ENCODE measurements at regions not wholly inside any gene's neighbourhood (a gene's known extent, or its start where the extent isn't known, plus 50 kb on each side); places are given as distances from the start of the nearest gene placed in this dataset.

- Histone ChIP-seq H3K4me1 (ENCODE audit: insufficient read depth, insufficient read length) (no peaks in the 10 kb centered on the region), H3K9ac (ENCODE audit: insufficient read length, low read depth) (no peak overlapping the region), H3K9me3 (ENCODE audit: insufficient read depth, low read length) (no peaks in the 10 kb centered on the region), H3K27me3 (ENCODE audit: insufficient read depth, insufficient read length) (no peaks in the 10 kb centered on the region), H3K4me3 (ENCODE audit: insufficient read length, low read depth) (no peak overlapping the region), H3K36me3 (ENCODE audit: insufficient read depth, insufficient read length, low read length) (no peaks in the 10 kb centered on the region)
- DNase-seq (ENCODE audit: low read depth, low spot score) = peak; percentile 25
- TF ChIP-seq SUZ12 (IDR thresholded peaks at IDR 0.05; ENCODE audit: extremely low read depth, insufficient read depth, insufficient read length) (no peak), ZNF274 (IDR thresholded peaks at IDR 0.05; ENCODE audit: low read depth, low read length) (no peak), YY1 (IDR thresholded peaks at IDR 0.05; ENCODE audit: insufficient read depth, insufficient read length) (no peak)
Measured at GRCh38 chr9:3088219-3088618, 244.3 kb upstream of the PUM3 start.

- no peaks in the 10 kb centered on the region for H3K4me1 ChIP-seq (ENCODE audit: insufficient read depth, insufficient read length)
- TF ChIP-seq ZNF274 (IDR thresholded peaks at IDR 0.05; ENCODE audit: low read depth, low read length) (no peak), YY1 (IDR thresholded peaks at IDR 0.05; ENCODE audit: insufficient read depth, insufficient read length) (no peak), SUZ12 (IDR thresholded peaks at IDR 0.05; ENCODE audit: extremely low read depth, insufficient read depth, insufficient read length) (no peak)
- no peaks in the 10 kb centered on the region for H3K9me3 ChIP-seq (ENCODE audit: insufficient read depth, low read length)
- no peak overlapping the region for H3K4me3 ChIP-seq (ENCODE audit: insufficient read length, low read depth)
- no peaks in the 10 kb centered on the region for H3K36me3 ChIP-seq (ENCODE audit: insufficient read depth, insufficient read length, low read length)
- H3K9ac ChIP-seq (ENCODE audit: insufficient read length, low read depth) = no peak overlapping the region
- no peak for DNase-seq (ENCODE audit: low read depth, low spot score)
- H3K27me3 ChIP-seq (ENCODE audit: insufficient read depth, insufficient read length) = no peaks in the 10 kb centered on the region
Measured at GRCh38 chr9:3087697-3088096, 243.8 kb upstream of the PUM3 start.

DNA sequence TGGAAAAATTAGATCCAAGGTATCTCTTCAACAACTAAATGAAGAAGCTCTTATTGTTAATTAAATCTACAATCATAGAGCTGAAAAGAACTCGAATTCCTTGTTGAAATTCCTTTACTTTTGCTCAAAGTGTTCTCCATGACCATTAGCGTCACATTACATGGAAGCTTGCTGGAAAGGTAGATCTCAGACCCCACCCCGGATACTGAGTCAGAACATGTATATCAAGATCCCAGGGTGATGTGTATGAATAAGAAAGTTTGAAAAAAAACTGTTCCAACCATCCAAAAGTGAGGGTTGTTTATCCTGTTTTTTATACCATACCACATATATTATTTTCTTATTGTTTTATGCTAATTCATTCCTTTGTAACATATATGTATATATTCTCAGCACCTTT lies 237.1 kb upstream of the PUM3 start:
- Histone ChIP-seq H3K9ac (ENCODE audit: insufficient read length, low read depth) (no peak overlapping the region), H3K9me3 (ENCODE audit: insufficient read depth, low read length) (no peaks in the 10 kb centered on the region), H3K27me3 (ENCODE audit: insufficient read depth, insufficient read length) (no peaks in the 10 kb centered on the region), H3K36me3 (ENCODE audit: insufficient read depth, insufficient read length, low read length) (no peaks in the 10 kb centered on the region), H3K4me3 (ENCODE audit: insufficient read length, low read depth) (no peak overlapping the region), H3K4me1 (ENCODE audit: insufficient read depth, insufficient read length) (no peaks in the 10 kb centered on the region)
- DNase-seq (ENCODE audit: low read depth, low spot score) = no peak
- TF ChIP-seq ZNF274 (IDR thresholded peaks at IDR 0.05; ENCODE audit: low read depth, low read length) = no peak
- no peak for TF ChIP-seq YY1 (IDR thresholded peaks at IDR 0.05; ENCODE audit: insufficient read depth, insufficient read length)
- no peak for TF ChIP-seq SUZ12 (IDR thresholded peaks at IDR 0.05; ENCODE audit: extremely low read depth, insufficient read depth, insufficient read length)

DNA sequence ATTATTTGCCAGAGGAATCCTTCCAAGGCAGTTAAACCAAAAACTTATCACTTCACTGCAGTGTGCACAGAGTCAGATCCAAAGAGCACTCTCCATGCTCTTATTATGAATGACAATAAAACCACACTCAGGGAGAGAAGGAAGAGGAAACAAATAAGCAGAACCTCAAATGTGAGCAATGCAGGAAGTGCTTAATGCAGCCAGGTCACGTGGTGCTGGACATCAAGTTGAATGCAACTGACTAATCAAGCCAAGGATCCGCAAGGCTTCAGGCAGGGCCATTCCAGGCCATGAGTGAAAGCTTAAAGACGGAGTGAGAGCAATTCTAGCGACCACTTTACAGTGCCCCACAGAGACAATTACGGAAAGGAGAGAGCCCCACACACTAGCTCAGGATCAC lies 230.4 kb upstream of the PUM3 start:
- Histone ChIP-seq H3K4me1 (ENCODE audit: insufficient read depth, insufficient read length) (no peaks in the 10 kb centered on the region), H3K36me3 (ENCODE audit: insufficient read depth, insufficient read length, low read length) (no peaks in the 10 kb centered on the region), H3K4me3 (ENCODE audit: insufficient read length, low read depth) (no peak overlapping the region), H3K9ac (ENCODE audit: insufficient read length, low read depth) (no peak overlapping the region), H3K27me3 (ENCODE audit: insufficient read depth, insufficient read length) (no peaks in the 10 kb centered on the region), H3K9me3 (ENCODE audit: insufficient read depth, low read length) (peaks cover 4% of the 10 kb centered on the region; the same call in 1 of the 2 replicates)
- no peak for TF ChIP-seq ZNF274 (IDR thresholded peaks at IDR 0.05; ENCODE audit: low read depth, low read length)
- no peak for TF ChIP-seq SUZ12 (IDR thresholded peaks at IDR 0.05; ENCODE audit: extremely low read depth, insufficient read depth, insufficient read length)
- no peak for TF ChIP-seq YY1 (IDR thresholded peaks at IDR 0.05; ENCODE audit: insufficient read depth, insufficient read length)
- DNase-seq (ENCODE audit: low read depth, low spot score) = no peak

DNA sequence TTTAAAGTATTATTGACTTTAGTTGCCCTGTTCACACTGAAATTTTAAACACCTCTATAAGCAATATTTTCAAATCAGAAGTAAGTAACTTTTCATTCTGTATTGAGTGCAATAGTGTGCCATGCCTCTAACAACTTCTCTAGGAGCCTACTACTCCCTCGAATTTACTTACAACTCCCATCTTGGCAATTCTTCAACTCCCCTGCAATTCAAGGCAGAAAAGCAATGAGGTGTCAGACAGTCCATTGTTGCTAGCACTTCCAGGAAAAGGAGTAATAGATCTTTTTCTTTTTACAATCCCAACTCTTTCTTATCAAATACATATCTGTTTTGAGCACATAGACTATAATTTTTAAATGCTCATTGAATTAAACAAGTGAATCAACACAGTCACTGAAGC lies 222.7 kb upstream of the PUM3 start:
- Histone ChIP-seq H3K4me1 (ENCODE audit: insufficient read depth, insufficient read length) (no peaks in the 10 kb centered on the region), H3K4me3 (ENCODE audit: insufficient read length, low read depth) (no peak overlapping the region), H3K36me3 (ENCODE audit: insufficient read depth, insufficient read length, low read length) (no peaks in the 10 kb centered on the region), H3K27me3 (ENCODE audit: insufficient read depth, insufficient read length) (no peaks in the 10 kb centered on the region), H3K9me3 (ENCODE audit: insufficient read depth, low read length) (peaks cover 4% of the 10 kb centered on the region; the same call in 1 of the 2 replicates), H3K9ac (ENCODE audit: insufficient read length, low read depth) (no peak overlapping the region)
- DNase-seq (ENCODE audit: low read depth, low spot score) = no peak
- TF ChIP-seq SUZ12 (IDR thresholded peaks at IDR 0.05; ENCODE audit: extremely low read depth, insufficient read depth, insufficient read length) (no peak), ZNF274 (IDR thresholded peaks at IDR 0.05; ENCODE audit: low read depth, low read length) (no peak), YY1 (IDR thresholded peaks at IDR 0.05; ENCODE audit: insufficient read depth, insufficient read length) (no peak)

GRCh38 chr9:3059781-3060468 lies 216.0 kb upstream of the PUM3 start:
- DNase-seq (ENCODE audit: low read depth, low spot score) = peak; percentile 39
- Histone ChIP-seq H3K9me3 (ENCODE audit: insufficient read depth, low read length) (no peaks in the 10 kb centered on the region), H3K36me3 (ENCODE audit: insufficient read depth, insufficient read length, low read length) (no peaks in the 10 kb centered on the region), H3K4me1 (ENCODE audit: insufficient read depth, insufficient read length) (no peaks in the 10 kb centered on the region), H3K27me3 (ENCODE audit: insufficient read depth, insufficient read length) (no peaks in the 10 kb centered on the region), H3K4me3 (ENCODE audit: insufficient read length, low read depth) (no peak overlapping the region), H3K9ac (ENCODE audit: insufficient read length, low read depth) (no peak overlapping the region)
- no peak for TF ChIP-seq SUZ12 (IDR thresholded peaks at IDR 0.05; ENCODE audit: extremely low read depth, insufficient read depth, insufficient read length)
- no peak for TF ChIP-seq YY1 (IDR thresholded peaks at IDR 0.05; ENCODE audit: insufficient read depth, insufficient read length)
- no peak for TF ChIP-seq ZNF274 (IDR thresholded peaks at IDR 0.05; ENCODE audit: low read depth, low read length)

- no peak for DNase-seq (ENCODE audit: low read depth, low spot score)
- Histone ChIP-seq H3K9me3 (ENCODE audit: insufficient read depth, low read length) (no peaks in the 10 kb centered on the region), H3K9ac (ENCODE audit: insufficient read length, low read depth) (no peak overlapping the region), H3K36me3 (ENCODE audit: insufficient read depth, insufficient read length, low read length) (no peaks in the 10 kb centered on the region), H3K4me3 (ENCODE audit: insufficient read length, low read depth) (no peak overlapping the region), H3K4me1 (ENCODE audit: insufficient read depth, insufficient read length) (no peaks in the 10 kb centered on the region), H3K27me3 (ENCODE audit: insufficient read depth, insufficient read length) (no peaks in the 10 kb centered on the region)
- TF ChIP-seq SUZ12 (IDR thresholded peaks at IDR 0.05; ENCODE audit: extremely low read depth, insufficient read depth, insufficient read length) = no peak
- TF ChIP-seq YY1 (IDR thresholded peaks at IDR 0.05; ENCODE audit: insufficient read depth, insufficient read length) = no peak
- TF ChIP-seq ZNF274 (IDR thresholded peaks at IDR 0.05; ENCODE audit: low read depth, low read length) = no peak
Measured at GRCh38 chr9:3058409-3058808, 214.5 kb upstream of the PUM3 start.

All from NT2/D1 (cell line).